Esophagus squamous epithelium (tissue), 5 donors: ENCODE measurements at regions not wholly inside any gene's neighbourhood (a gene's known extent, or its start where the extent isn't known, plus 50 kb on each side); places are given as distances from the start of the nearest gene placed in this dataset.

Experiments used
- DNase-seq: peaks from one replicate; lab custom pipeline; 2025; lab: John Stamatoyannopoulos, UW
- H3K27ac ChIP-seq, 4 donors: fragments of 200-600 bp; sonication (generic); one replicate each; pipeline ENCODE4 v1.5.1; 2016 to 2019; ENCODE audit warnings: mild to moderate bottlenecking in 1 of 4
- H3K27me3 ChIP-seq, 4 donors: fragments of 200-600 bp; sonication (generic); 1 replicate in 3 of 4; 2 replicates in 1 of 4; pipeline versions ENCODE4 v1.5.1 to v1.6.0; 2017 to 2021; ENCODE audit warnings: antibody characterized with exemption in 1 of 4
- H3K36me3 ChIP-seq, 3 donors: fragments of 200-600 bp; sonication (generic); one replicate each; pipeline ENCODE4 v1.5.1; 2016 to 2019
- H3K4me1 ChIP-seq, 3 donors: fragments of 200-600 bp; sonication (generic); one replicate each; pipeline ENCODE4 v1.5.1; 2017 to 2019
- H3K4me3 ChIP-seq, 4 donors: fragments of 200-600 bp; sonication (generic); 1 replicate in 3 of 4; 2 replicates in 1 of 4; pipeline ENCODE4 v1.5.1; 2016 to 2019; ENCODE audit warnings: mild to moderate bottlenecking in 2 of 4, moderate library complexity in 1 of 4
- H3K9me3 ChIP-seq, 3 donors: fragments of 200-600 bp; sonication (generic); one replicate each; pipeline ENCODE4 v1.5.1; 2016 to 2019
- POLR2A ChIP-seq, 4 donors: fragments of 450-650 bp; IDR thresholded peaks; one replicate each; pipeline ENCODE4 v1.6.1; 2017; ENCODE audit warnings: antibody characterized with exemption in 4 of 4, mild to moderate bottlenecking in 4 of 4, moderate library complexity in 3 of 4
- WGBS, 2 donors: methylation state at CpG; one replicate each; pipeline ENCODE4 v1.1.5; 2018; 5-methylcytosine and 5-hydroxymethylcytosine counted together
- intact Hi-C: fragments of 100-400 bp; cut with DNase I; formaldehyde crosslinking; loops from one replicate; pipeline ENCODE4 v1.15.0; 2022
- TF ChIP-seq, protein P1 (sequence below), 6 experiments: fragments of 450-650 bp in 4 of 6; fragments of 200-600 bp in 2 of 6; sonication (generic) in 2 of 6; IDR thresholded peaks; one replicate each; pipeline ENCODE4 v1.5.1; 2016 to 2019; ENCODE audit warnings: antibody characterized with exemption in 6 of 6, mild to moderate bottlenecking in 4 of 6, moderate library complexity in 4 of 6
- donor health status: DM: yes; HTN: yes; CAD: no.

- TF ChIP-seq, protein P1, sequence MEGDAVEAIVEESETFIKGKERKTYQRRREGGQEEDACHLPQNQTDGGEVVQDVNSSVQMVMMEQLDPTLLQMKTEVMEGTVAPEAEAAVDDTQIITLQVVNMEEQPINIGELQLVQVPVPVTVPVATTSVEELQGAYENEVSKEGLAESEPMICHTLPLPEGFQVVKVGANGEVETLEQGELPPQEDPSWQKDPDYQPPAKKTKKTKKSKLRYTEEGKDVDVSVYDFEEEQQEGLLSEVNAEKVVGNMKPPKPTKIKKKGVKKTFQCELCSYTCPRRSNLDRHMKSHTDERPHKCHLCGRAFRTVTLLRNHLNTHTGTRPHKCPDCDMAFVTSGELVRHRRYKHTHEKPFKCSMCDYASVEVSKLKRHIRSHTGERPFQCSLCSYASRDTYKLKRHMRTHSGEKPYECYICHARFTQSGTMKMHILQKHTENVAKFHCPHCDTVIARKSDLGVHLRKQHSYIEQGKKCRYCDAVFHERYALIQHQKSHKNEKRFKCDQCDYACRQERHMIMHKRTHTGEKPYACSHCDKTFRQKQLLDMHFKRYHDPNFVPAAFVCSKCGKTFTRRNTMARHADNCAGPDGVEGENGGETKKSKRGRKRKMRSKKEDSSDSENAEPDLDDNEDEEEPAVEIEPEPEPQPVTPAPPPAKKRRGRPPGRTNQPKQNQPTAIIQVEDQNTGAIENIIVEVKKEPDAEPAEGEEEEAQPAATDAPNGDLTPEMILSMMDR (IDR thresholded peaks at IDR 0.05): no peak
- TF ChIP-seq POLR2A (IDR thresholded peaks at IDR 0.05): no peak
- H3K36me3 ChIP-seq: no peaks in the 10 kb centered on the region
- H3K27me3 ChIP-seq: no peaks in the 10 kb centered on the region
- WGBS, 2 donors: 33 to 41% methylated on average over 2 of the region's 2 CpGs
- intact Hi-C loops: no loop called here
- no peak overlapping the region for H3K27ac ChIP-seq
- no peak for DNase-seq
- H3K4me3 ChIP-seq: no peak overlapping the region
- H3K4me1 ChIP-seq: no peaks in the 10 kb centered on the region
- H3K9me3 ChIP-seq: no peaks in the 10 kb centered on the region
Observed at GRCh38 chr13:100962585-100962984, 288.0 kb upstream of the TMTC4 start.

DNA sequence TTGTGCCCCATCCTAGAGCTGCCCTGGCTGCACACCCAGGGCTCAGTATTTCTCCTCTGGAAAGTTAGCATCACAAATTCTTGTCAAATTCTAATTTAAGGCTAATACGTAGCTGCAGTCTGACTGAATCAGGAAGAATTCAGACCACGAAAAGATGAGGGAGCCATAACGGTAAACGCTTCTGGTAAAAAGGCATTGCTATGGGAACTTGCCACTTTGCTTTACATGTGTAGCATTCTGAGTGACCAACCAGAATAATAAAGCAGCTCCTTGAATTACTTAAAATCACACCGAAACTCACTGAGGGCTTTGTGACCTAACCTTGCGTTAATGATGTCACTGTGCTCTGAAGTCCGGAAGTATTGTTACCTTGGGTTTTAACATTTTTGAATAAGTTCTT, 286.6 kb upstream of the TMTC4 start:
- no peak for TF ChIP-seq POLR2A (IDR thresholded peaks at IDR 0.05)
- TF ChIP-seq, protein P1 (IDR thresholded peaks at IDR 0.05): no peak
- intact Hi-C loops: no loop called here
- Histone ChIP-seq H3K27ac (no peak overlapping the region), H3K9me3 (no peaks in the 10 kb centered on the region), H3K36me3 (no peaks in the 10 kb centered on the region), H3K27me3 (no peaks in the 10 kb centered on the region), H3K4me3 (no peak overlapping the region), H3K4me1 (no peaks in the 10 kb centered on the region)
- no peak for DNase-seq
- 86 to 92% methylated on average over 7 of the region's 7 CpGs for WGBS, 2 donors

- no peaks in the 10 kb centered on the region for H3K27me3 ChIP-seq
- H3K4me1 ChIP-seq: no peaks in the 10 kb centered on the region
- WGBS, 2 donors: 65 to 72% methylated on average over 5 of the region's 5 CpGs
- TF ChIP-seq, protein P1 (IDR thresholded peaks at IDR 0.05): no peak
- no peak for TF ChIP-seq POLR2A (IDR thresholded peaks at IDR 0.05)
- H3K9me3 ChIP-seq: no peaks in the 10 kb centered on the region
- no peak overlapping the region for H3K4me3 ChIP-seq
- intact Hi-C loops: no loop called here
- DNase-seq: no peak
- no peaks in the 10 kb centered on the region for H3K36me3 ChIP-seq
- H3K27ac ChIP-seq: no peak overlapping the region
Observed at GRCh38 chr13:100958831-100959230, 284.2 kb upstream of the TMTC4 start.

DNA sequence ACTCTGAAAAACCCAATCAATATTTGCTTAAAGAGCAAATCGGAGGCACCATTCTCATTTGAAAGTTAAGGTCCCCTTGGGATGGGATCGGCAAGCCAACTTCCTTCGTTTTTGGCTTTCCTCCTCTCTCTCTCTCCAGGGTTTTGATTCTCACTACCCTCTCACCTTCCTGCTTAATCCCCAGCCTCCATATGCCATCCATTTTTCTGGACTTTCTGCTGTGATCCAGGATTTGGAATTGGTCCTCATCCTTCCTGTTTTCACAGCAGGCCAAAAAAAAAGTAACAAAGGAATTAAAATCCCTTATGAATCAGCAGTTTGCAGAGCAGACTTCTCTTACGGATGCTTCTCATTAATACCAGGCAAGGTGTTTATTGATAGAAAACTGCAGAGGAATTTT, 283.1 kb upstream of the TMTC4 start:
- TF ChIP-seq POLR2A (IDR thresholded peaks at IDR 0.05): no peak
- TF ChIP-seq, protein P1 (IDR thresholded peaks at IDR 0.05): no peak
- no peak overlapping the region for H3K4me3 ChIP-seq
- no peaks in the 10 kb centered on the region for H3K4me1 ChIP-seq
- no peaks in the 10 kb centered on the region for H3K9me3 ChIP-seq
- 53 to 65% methylated on average over 4 of the region's 4 CpGs for WGBS, 2 donors
- intact Hi-C loops: no loop called here
- H3K27me3 ChIP-seq: no peaks in the 10 kb centered on the region
- no peak overlapping the region for H3K27ac ChIP-seq
- H3K36me3 ChIP-seq: no peaks in the 10 kb centered on the region
- DNase-seq: no peak

DNA sequence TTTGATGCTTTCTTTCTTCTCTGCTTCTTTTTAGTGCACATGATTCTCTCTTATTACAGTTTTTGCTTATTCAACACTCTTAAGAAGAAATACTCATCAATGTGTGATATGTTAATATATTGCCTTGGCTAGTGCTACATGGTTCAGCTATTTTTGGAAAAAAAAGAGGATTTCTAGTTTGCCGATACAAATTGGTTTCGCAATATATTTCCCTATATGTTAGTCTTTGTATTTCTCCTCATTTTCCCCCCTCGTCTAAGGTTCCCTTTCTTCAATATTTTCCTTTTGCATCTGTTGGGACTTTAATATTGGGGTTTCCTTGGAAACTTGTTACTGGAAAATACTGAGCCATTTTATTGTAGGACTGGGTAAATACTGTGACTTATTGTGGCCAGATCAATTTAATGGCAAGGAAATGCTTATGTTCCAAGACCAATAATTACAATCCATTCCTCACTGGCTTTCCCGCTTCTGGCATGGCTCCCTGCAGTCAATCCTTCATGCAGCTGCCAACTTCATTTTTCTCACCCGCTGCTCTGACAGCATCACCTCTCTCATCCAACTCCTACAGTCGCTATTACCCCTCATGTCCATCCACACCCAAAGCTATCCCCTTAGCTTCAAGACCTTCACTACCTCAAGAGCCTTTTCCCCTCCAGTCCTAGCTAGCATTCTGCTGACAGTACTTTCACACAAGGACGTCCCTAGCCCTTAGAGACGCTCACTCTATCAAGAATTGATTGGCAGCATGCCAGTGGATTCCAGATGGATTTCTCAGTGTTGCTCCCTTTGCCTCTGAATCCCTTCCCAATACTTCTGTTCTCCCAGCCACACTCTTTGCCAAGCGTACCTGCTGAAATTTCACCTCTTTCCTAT, 280.1 kb upstream of the TMTC4 start:
- no peaks in the 10 kb centered on the region for H3K9me3 ChIP-seq
- no peaks in the 10 kb centered on the region for H3K4me1 ChIP-seq
- H3K27me3 ChIP-seq: no peaks in the 10 kb centered on the region
- no peak overlapping the region for H3K4me3 ChIP-seq
- H3K27ac ChIP-seq: no peak overlapping the region
- intact Hi-C loops: no loop called here
- TF ChIP-seq, protein P1 (IDR thresholded peaks at IDR 0.05): no peak
- TF ChIP-seq POLR2A (IDR thresholded peaks at IDR 0.05): no peak
- H3K36me3 ChIP-seq: no peaks in the 10 kb centered on the region
- WGBS, 2 donors: 76 to 81% methylated on average over 9 of the region's 9 CpGs
- no peak for DNase-seq
